22Rv1 (cell line): ENCODE measurements at regions not wholly inside any gene's neighbourhood (a gene's known extent, or its start where the extent isn't known, plus 50 kb on each side); places are given as distances from the start of the nearest gene placed in this dataset.

Source experiments
- CTCF ChIP-seq: fragments of 450-650 bp; IDR thresholded peaks from 2 replicates; pipeline ENCODE4 v1.5.1; 2017; ENCODE audit warnings: mild to moderate bottlenecking
- ZFX ChIP-seq: fragments of 450-650 bp; IDR thresholded peaks from 2 replicates; pipeline ENCODE4 v1.6.1; 2017; ENCODE audit warnings: antibody characterized with exemption, borderline replicate concordance

- no peak for TF ChIP-seq CTCF
- TF ChIP-seq ZFX: no peak
Measured at GRCh38 chr4:56261027-56261426, 126.3 kb downstream of the AASDH start.
